ENCODE measurements at regions not wholly inside any gene's neighbourhood (a gene's known extent, or its start where the extent isn't known, plus 50 kb on each side); places are given as distances from the start of the nearest gene placed in this dataset.

GRCh38 chr3:7964899-7965298 lies 536.7 kb upstream of the LMCD1 start:
- Histone ChIP-seq H3K27ac (ENCODE audit: low read depth, low read length, poor library complexity, severe bottlenecking) (no peak overlapping the region), H3K4me1 (ENCODE audit: insufficient read depth, low read length, poor library complexity, severe bottlenecking) (no peaks in the 10 kb centered on the region), H3K9me3 (ENCODE audit: low read depth, low read length, poor library complexity, severe bottlenecking) (no peaks in the 10 kb centered on the region), H3K27me3 (replicated peaks; ENCODE audit: insufficient read depth, low read depth, low read length, poor library complexity) (peaks cover 25% of the 10 kb centered on the region), H3K4me3 (ENCODE audit: low read depth, low read length, poor library complexity, severe bottlenecking) (no peak overlapping the region), H3K36me3 (ENCODE audit: insufficient read depth, low read length, poor library complexity, severe bottlenecking) (no peaks in the 10 kb centered on the region)
- no TSS peak for BruUV-seq (replicated peaks)
- intact Hi-C loops (cut with micrococcal nuclease; ENCODE audit: unreplicated experiment) = no loop called here
- TF ChIP-seq CTCF (conservative IDR thresholded peaks at IDR 0.05; ENCODE audit: low read depth, low read length) (peak; percentile 20; the same call in 1 of the 2 replicates), EZH2 (IDR thresholded peaks at IDR 0.05; ENCODE audit: borderline replicate concordance, low read depth, low read length, poor library complexity, severe bottlenecking) (no peak)
- ChIA-PET POLR2A (ENCODE audit: low non-redundant PET) (no interaction called here), CTCF (no interaction called here)
- DNase-seq (ENCODE audit: low spot score) = no peak

GRCh38 chr3:7973006-7973405 lies 528.6 kb upstream of the LMCD1 start:
- ChIA-PET CTCF (no interaction called here), POLR2A (ENCODE audit: low non-redundant PET) (no interaction called here)
- intact Hi-C loops (cut with micrococcal nuclease; ENCODE audit: unreplicated experiment) = loop anchor here (10.0 kb wide), 1 partner anchor 342 kb away; no protein-coding TSS in a partner anchor
- Histone ChIP-seq H3K27ac (ENCODE audit: low read depth, low read length, poor library complexity, severe bottlenecking) (no peak overlapping the region), H3K4me3 (ENCODE audit: low read depth, low read length, poor library complexity, severe bottlenecking) (no peak overlapping the region), H3K36me3 (ENCODE audit: insufficient read depth, low read length, poor library complexity, severe bottlenecking) (no peaks in the 10 kb centered on the region), H3K4me1 (ENCODE audit: insufficient read depth, low read length, poor library complexity, severe bottlenecking) (peaks cover 9% of the 10 kb centered on the region), H3K9me3 (ENCODE audit: low read depth, low read length, poor library complexity, severe bottlenecking) (no peaks in the 10 kb centered on the region), H3K27me3 (replicated peaks; ENCODE audit: insufficient read depth, low read depth, low read length, poor library complexity) (peaks cover 3% of the 10 kb centered on the region)
- BruUV-seq (replicated peaks) = no TSS peak
- no peak for DNase-seq (ENCODE audit: low spot score)
- no peak for TF ChIP-seq EZH2 (IDR thresholded peaks at IDR 0.05; ENCODE audit: borderline replicate concordance, low read depth, low read length, poor library complexity, severe bottlenecking)
- no peak for TF ChIP-seq CTCF (conservative IDR thresholded peaks at IDR 0.05; ENCODE audit: low read depth, low read length)

- TF ChIP-seq CTCF (conservative IDR thresholded peaks at IDR 0.05; ENCODE audit: low read depth, low read length) (no peak), EZH2 (IDR thresholded peaks at IDR 0.05; ENCODE audit: borderline replicate concordance, low read depth, low read length, poor library complexity, severe bottlenecking) (no peak)
- DNase-seq (ENCODE audit: low spot score) = peak; percentile 95
- intact Hi-C loops (cut with micrococcal nuclease; ENCODE audit: unreplicated experiment) = loop anchor here (10.0 kb wide), 1 partner anchor 337 kb away; no protein-coding TSS in a partner anchor
- H3K27me3 ChIP-seq (replicated peaks; ENCODE audit: insufficient read depth, low read depth, low read length, poor library complexity) = no peaks in the 10 kb centered on the region
- no peaks in the 10 kb centered on the region for H3K9me3 ChIP-seq (ENCODE audit: low read depth, low read length, poor library complexity, severe bottlenecking)
- peak overlapping the region; percentile 73 for H3K27ac ChIP-seq (ENCODE audit: low read depth, low read length, poor library complexity, severe bottlenecking)
- no peaks in the 10 kb centered on the region for H3K36me3 ChIP-seq (ENCODE audit: insufficient read depth, low read length, poor library complexity, severe bottlenecking)
- peaks cover 18% of the 10 kb centered on the region for H3K4me1 ChIP-seq (ENCODE audit: insufficient read depth, low read length, poor library complexity, severe bottlenecking)
- peak overlapping the region; percentile 29 for H3K4me3 ChIP-seq (ENCODE audit: low read depth, low read length, poor library complexity, severe bottlenecking)
- BruUV-seq (replicated peaks) = no TSS peak
- ChIA-PET CTCF (no interaction called here), POLR2A (ENCODE audit: low non-redundant PET) (interaction anchor here (0.6 kb wide), 1 partner anchor 89 kb away, joined by 3 read pairs; no protein-coding TSS in a partner anchor)
Observed at GRCh38 chr3:7977245-7978086, 524.2 kb upstream of the LMCD1 start.

Measured in A673 (cell line).